ENCODE measurements at regions not wholly inside any gene's neighbourhood (a gene's known extent, or its start where the extent isn't known, plus 50 kb on each side); places are given as distances from the start of the nearest gene placed in this dataset.

DNA sequence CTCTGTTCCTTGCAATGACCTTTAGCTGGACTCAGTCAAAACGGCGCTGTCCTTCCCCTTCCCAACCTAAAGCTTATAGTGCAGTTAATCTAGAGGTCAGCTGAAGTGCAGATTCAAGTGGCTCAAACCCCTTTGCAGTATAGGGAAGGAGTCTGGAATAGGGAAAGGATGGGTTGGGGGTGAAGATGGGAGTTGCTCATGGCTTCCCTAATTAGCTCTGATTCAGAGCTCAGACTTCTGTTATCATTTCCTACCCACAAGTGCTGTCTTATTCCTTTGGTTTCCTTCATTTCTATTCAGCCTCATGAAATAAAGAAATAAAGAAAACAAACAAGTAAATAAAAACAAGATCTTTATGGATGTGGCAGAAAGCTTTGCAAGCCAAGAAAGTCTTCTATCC, 264.0 kb upstream of the HMGA2 start:
- in situ Hi-C loops (cut with MboI) (no loop called here), intact Hi-C loops (cut with micrococcal nuclease) (no loop called here)
- Histone ChIP-seq H3K4me2 (ENCODE audit: insufficient read depth, low read length) (no peak overlapping the region), H3K27ac (ENCODE audit: extremely low read depth, low read depth, low read length) (no peak overlapping the region), H3K4me3 (no peak overlapping the region), H3K27me3 (ENCODE audit: control insufficient read depth in 2 of 2, insufficient read depth in 2 of 2, low read length in 2 of 2) (no peaks in the 10 kb centered on the region), H3K9me1 (ENCODE audit: control insufficient read depth, insufficient read depth, low read length) (no peaks in the 10 kb centered on the region), H3K9ac (ENCODE audit: insufficient read depth in 1 of 2, low read depth in 2 of 2, low read length in 2 of 2) (no peak overlapping the region), H3K4me1 (replicated peaks in 1 of 2; ENCODE audit: control insufficient read depth in 2 of 2, insufficient read depth in 2 of 2, low read length in 2 of 2) (peaks cover 0 to 8% of the 10 kb centered on the region in 2 experiments; a peak in 3 of 5 replicates), H4K20me1 (replicated peaks; ENCODE audit: control insufficient read depth, insufficient read depth, low read length) (no peaks in the 10 kb centered on the region), H3K9me3 (replicated peaks; ENCODE audit: control insufficient read depth, insufficient read depth, low read depth, low read length) (no peaks in the 10 kb centered on the region), H3K36me3 (ENCODE audit: control insufficient read depth, insufficient read depth, low read length) (no peaks in the 10 kb centered on the region), H2AFZ (ENCODE audit: low read depth, low read length) (no peak overlapping the region), H3K79me2 (ENCODE audit: control insufficient read depth, insufficient read depth, low read length) (no peaks in the 10 kb centered on the region)
- ATAC-seq, result no peak
- 0% methylated on average over 2 of the region's 2 CpGs for WGBS (ENCODE audit: insufficient coverage, low coverage, missing lambda C conversion rate)
- POLR2A ChIA-PET, result no interaction called here
- CTCF ChIA-PET (ENCODE audit: low intra/inter-chr PET ratio), result no interaction called here
- no peak for FAIRE-seq
- no peak for TF ChIP-seq ZNF695 (CRISPR knock-in tag; IDR thresholded peaks at IDR 0.05)
- no peak for TF ChIP-seq POLR2B (IDR thresholded peaks at IDR 0.05; ENCODE audit: low read depth, partially characterized antibody)
- no peak for TF ChIP-seq CREBBP (IDR thresholded peaks at IDR 0.05; ENCODE audit: low read depth, low read length)
- TF ChIP-seq CBFB (CRISPR knock-in tag; IDR thresholded peaks at IDR 0.05), result no peak
- no peak for TF ChIP-seq FOSL1 (tag; conservative IDR thresholded peaks at IDR 0.05)
- TF ChIP-seq, protein P1, sequence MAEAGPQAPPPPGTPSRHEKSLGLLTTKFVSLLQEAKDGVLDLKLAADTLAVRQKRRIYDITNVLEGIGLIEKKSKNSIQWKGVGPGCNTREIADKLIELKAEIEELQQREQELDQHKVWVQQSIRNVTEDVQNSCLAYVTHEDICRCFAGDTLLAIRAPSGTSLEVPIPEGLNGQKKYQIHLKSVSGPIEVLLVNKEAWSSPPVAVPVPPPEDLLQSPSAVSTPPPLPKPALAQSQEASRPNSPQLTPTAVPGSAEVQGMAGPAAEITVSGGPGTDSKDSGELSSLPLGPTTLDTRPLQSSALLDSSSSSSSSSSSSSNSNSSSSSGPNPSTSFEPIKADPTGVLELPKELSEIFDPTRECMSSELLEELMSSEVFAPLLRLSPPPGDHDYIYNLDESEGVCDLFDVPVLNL (CRISPR knock-in tag; IDR thresholded peaks at IDR 0.05; ENCODE audit: low read depth), result no peak
- no peak for TF ChIP-seq BCL6 (CRISPR knock-in tag; IDR thresholded peaks at IDR 0.05)
- no peak for TF ChIP-seq HOXB6 (CRISPR knock-in tag; IDR thresholded peaks at IDR 0.05; ENCODE audit: borderline replicate concordance)
- TF ChIP-seq ZNF165 (CRISPR knock-in tag; IDR thresholded peaks at IDR 0.05; ENCODE audit: borderline replicate concordance), result no peak
- TF ChIP-seq MCM3 (IDR thresholded peaks at IDR 0.05), result no peak
- no peak for TF ChIP-seq ZNF212 (CRISPR knock-in tag; IDR thresholded peaks at IDR 0.05)
- no peak for TF ChIP-seq ZNF217 (CRISPR knock-in tag; IDR thresholded peaks at IDR 0.05)
- TF ChIP-seq BRD9 (IDR thresholded peaks at IDR 0.05; ENCODE audit: low read depth, partially characterized antibody), result no peak
- no peak for TF ChIP-seq SOX6 (IDR thresholded peaks at IDR 0.05)
- no peak for TF ChIP-seq TEAD1 (CRISPR knock-in tag; IDR thresholded peaks at IDR 0.05)
- TF ChIP-seq ZBED1 (IDR thresholded peaks at IDR 0.05), result no peak
- no peak for TF ChIP-seq ZNF316 (IDR thresholded peaks at IDR 0.05)
- DNase-seq (ENCODE audit: extremely low read depth in 1 of 4, low spot score in 3 of 4), result no peak
- no TSS peak for BruUV-seq (replicated peaks)
